DOHH2 (cell line): ENCODE measurements at regions not wholly inside any gene's neighbourhood (a gene's known extent, or its start where the extent isn't known, plus 50 kb on each side); places are given as distances from the start of the nearest gene placed in this dataset.

ENCODE experiments used
- CTCF ChIP-seq: fragments of 200-600 bp; sonication (generic); IDR thresholded peaks from one replicate; pipeline ENCODE4 v1.5.1; 2014; ENCODE audit warnings: antibody characterized with exemption, mild to moderate bottlenecking, low read depth, low read length; ENCODE audit not compliant: poor library complexity, severe bottlenecking
- EZH2phosphoT487 ChIP-seq: fragments of 200-600 bp; sonication (generic); IDR thresholded peaks from 2 replicates; pipeline ENCODE4 v1.6.1; 2017; ENCODE audit warnings: borderline replicate concordance, mild to moderate bottlenecking, antibody characterized with exemption, low read length, moderate library complexity, mixed read lengths

GRCh38 chr5:16304846-16305245 is 125.3 kb upstream of the MARCHF11 start:
- TF ChIP-seq CTCF (no peak), EZH2phosphoT487 (no peak)
